HG03565 (cell line): ENCODE measurements at regions not wholly inside any gene's neighbourhood (a gene's known extent, or its start where the extent isn't known, plus 50 kb on each side); places are given as distances from the start of the nearest gene placed in this dataset.

Source experiments
- ATAC-seq: cut with Tn5 transposase; IDR thresholded peaks from one replicate; pipeline ENCODE4 v1.9.1; 2021; ENCODE audit warnings: mild to moderate bottlenecking, moderate library complexity; ENCODE audit not compliant: unreplicated experiment

DNA sequence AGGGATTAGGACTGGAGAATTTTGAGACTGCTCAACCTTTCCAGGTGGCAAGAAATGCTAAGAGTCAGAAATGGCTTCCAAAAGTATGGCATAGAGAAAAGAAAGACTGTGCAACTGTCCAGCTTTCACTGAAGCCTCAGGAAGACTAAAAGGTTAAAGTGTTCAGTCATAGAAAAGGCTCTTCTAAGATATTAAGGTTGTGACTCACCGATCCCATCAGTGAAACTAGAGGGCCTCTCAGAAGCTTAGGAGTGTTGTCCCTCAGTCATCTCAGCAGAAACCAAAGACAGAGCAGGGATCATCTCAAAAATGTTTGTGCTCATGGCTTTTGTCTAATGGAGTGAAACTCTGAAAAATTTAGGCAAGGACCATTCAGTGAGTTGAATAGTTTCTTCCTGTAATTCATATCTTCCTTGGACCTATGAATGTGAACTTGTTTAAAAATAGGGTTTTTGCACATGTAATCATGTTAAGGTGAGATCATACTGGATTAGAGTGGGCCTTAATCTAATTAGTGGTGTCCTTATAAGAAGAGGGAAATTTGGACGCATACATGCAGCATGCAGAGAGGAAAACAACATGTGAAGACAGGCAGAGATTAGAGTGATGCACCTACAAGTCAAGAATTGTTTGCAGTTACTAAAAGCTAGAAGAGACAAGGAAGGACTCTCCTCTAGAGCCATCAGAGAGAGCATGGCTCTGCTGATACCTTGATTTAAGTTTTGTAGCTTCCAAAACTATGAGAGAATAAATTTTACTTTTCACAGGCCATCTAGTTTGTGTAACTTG, 71.3 kb downstream of the RPE65 start:
- no peak for ATAC-seq

DNA sequence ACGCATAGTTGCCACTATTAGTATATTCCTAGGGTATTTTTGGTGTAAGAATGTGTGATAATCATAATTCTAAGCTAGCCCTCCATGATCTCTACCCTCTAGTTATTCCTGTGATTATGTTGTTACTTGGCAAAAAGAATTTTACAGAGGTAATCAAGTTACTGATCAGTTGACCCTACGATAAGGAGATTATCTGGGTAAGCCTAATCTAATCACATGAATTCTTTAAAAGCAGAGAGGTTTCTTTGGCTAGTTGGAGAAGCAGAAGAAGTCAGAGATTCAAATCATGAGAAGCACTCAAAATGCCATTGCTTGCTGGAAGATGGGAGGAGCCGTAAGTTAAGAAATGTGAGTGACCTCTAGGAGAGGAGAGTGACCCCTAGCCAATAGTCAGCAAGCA, 72.7 kb downstream of the RPE65 start:
- ATAC-seq, result no peak

DNA sequence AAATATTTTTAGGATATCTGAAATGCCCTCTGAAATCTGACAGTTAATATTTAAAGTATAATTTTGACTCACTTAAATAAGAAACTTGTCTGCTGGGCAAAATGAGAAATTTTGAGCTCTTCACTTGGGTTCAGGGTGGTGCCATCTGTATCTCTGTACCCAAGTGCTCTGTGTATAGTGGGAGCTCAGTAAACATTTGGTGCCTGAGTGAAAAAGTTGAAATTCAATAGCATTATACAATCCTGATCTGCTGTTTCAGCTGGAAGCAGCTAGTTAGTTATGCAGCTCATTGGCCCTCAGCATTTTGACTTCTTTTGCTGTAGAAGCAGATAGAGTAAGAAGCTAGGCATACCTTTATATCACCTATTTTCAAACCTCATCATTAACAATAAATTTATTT, 73.3 kb downstream of the RPE65 start:
- no peak for ATAC-seq

DNA sequence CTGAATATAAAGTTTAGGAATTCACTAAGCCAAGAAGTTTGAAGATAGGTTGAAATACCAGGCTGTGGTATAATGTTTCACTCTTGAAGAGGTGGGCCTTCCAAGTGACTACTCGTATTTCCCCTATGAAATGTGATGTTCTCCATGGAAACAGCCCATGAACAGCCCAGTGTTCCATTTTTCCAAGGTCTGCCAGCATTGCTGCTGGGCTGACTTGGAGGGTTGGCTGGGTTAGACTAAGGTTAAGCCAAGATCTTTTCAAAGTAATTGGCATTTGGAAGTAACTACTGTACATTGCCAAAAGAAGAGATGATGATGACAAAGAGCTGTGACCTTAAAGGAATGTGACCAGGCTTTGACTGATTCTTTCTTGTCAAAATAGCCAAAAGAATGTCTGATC, 73.8 kb downstream of the RPE65 start:
- no peak for ATAC-seq

DNA sequence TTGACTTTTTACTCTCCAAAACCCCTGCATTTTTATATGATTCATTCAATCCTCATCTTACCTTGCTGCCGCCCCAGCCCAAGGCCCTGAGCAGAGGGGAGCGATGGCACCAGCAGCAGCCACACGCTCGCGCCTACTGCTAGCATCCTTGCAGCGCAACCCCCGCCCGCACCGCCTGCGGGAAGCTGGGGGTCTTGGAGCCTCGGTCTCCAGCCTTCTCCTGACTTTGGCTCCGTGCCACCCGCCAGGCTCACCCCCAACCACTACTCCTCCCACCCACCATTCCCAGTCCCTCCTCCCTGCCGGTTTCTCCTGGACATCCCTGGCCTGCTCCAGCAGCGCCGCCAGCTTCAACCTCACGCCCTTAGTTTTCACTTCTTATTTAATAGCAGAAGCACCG, 76.6 kb downstream of the RPE65 start:
- ATAC-seq, result no peak

DNA sequence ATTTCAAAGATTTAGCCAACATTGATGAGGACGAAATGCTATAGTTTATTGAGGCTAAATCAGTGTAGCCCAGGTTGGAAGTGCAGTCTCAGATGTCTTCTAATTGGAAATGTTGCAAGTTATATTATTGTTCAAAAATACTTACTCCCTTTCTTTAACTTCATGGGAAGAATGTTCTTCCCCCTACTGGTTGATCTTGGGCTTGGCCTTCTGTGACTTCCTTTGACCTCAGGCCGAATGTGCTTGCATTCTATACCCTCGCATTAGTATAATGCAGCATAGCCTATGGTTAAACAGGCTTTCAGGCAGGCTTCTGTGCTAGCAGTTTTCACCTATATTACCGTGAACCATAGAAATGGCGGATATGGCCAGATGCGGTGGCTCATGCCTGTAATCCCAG, 77.3 kb downstream of the RPE65 start:
- no peak for ATAC-seq

DNA sequence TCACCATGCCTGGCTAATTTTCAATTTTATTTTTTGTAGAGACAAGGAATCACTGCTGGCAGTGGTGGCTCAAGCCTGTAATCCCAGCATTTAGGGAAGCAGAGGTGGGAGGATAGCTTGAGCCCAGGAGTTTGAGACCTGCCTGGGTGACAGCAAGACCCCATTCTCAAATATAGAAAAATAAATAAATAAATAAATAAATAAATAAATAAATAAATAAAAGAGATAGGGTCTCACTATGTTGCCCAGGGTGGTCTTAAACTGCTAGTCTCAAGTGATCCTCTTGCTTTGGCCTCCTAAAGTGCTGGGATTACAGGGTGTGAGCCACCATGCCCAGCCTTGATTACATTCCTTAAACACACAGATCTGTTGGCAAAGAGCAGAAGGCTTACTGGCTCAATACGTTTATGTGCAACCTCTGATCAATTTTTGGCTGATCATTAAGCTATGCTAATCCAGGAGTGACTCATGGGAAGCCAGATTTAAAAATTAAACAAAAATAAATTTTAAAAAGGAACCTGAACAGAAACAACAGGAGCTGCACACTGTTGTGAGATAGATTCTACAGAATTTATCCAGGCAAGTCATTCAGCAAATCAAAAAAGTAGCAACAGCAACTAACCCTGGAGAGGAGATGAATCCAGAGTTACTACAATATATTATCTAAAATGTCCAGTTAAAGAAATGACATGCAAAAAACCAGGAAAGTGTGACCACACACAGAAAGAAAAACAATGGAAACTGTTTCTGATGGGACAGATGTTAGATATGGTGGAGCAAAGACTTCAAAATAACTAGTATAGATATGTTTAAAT, 79.4 kb downstream of the RPE65 start:
- ATAC-seq, result no peak

DNA sequence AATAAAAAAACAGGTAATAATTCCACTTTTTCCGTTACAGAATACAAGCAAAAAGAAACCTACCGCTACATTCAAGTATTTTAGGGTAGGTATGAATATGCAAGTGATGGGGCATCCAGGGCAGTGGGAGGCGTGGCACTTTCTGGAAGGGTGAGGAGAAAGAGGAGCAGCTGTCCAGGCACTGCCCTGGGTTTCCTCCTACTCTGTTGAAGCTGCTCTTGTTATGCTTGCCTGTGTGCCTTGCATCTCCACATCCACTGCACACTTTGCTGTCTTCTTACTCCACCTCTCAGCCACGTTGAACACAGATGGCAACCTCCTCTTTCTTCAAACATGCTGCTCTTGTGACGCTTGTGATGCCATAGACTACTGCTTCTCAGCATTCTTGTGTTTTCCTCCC, 83.2 kb downstream of the RPE65 start:
- no peak for ATAC-seq

DNA sequence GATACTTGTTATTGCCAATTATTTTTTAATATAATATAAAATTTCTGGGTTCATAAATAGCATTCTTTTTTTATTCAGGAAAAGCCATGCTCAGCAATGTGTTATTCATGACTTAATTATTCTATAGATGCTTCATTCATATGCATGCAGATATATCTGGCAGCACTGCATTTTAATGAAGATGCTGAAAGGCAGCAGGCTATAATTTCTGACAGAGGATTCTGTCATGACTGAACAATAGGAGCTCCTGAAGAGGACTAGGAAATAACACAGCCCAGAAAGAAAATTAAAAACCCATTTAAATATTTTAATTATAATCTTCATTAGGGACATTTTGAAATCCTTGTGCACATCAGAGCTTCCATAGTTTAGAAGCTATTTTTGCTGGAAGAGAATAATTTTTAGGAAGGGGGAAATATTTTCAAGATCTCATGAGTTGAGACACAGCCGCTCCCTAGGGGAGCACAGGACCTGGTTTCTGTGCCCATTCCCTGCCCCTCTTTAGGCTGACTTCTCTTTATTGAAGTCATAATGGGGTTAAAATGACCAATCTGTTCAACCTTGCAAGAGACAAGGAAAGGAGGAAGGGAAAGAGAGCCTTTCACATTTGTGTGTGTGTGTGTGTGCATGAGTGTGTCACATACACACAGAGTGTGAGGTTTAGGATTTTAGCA, 83.9 kb downstream of the RPE65 start:
- no peak for ATAC-seq

DNA sequence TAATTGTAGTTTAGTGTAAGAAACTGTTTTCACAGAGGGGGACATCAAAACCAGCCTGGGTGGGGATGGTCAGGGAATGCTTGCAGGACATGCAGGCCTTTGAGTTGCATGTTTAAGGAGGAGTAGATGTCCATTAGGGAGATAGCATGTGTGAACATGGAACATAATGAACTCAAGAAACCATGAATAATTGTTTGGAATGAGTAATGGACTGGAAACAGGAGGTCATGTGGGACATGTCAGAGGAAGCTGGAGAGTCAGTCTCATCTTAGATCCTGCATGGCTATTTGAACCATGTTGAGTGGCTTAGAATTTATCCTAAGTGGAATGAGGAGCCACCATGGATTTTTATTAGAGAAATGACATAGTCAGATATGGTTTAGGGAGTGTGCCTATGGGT, 86.4 kb downstream of the RPE65 start:
- ATAC-seq, result no peak

DNA sequence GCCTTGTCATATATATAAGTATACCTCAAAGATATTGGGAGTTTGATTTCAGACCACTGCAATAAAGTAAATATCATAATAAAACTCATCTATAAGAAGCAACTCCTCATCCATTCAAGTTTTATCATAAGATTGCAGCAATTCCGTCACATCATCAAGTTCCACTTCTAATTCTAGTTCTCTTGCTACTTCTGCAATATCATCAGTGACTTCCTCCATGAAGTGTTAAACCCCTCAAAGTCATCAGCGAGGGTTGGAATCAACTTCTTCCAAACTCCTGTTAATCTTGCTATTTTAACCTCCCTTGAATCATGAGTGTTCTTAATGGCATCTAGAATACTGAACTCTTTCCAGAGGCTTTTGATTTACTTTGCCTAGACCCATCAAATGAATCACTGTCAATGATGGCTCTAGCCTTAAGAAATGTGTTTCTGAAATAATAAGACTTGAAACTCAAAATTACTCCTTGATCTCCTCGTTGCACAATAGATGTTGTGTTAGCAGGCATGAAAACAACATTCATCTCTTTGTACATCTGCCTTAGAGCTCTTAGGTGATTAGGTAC, 88.3 kb downstream of the RPE65 start:
- no peak for ATAC-seq

DNA sequence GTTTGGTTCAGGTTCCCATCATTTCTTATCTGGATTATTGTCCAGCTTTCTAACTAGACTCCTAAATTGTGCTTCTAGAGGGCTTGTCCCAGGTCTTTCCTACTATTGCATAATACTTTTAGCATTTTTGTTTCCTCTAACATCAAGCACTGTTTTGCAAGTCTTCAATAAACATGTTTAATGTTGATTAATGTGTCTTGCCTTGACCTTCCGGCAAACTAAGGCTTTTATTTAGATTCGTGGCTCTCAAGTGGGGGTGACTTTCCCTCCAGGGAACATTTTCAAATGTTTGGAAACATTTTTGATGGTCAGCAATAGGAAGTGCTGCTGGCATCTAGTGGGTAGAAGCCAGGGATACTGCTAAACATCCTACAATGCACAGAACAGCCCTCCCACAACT, 90.7 kb downstream of the RPE65 start:
- no peak for ATAC-seq

DNA sequence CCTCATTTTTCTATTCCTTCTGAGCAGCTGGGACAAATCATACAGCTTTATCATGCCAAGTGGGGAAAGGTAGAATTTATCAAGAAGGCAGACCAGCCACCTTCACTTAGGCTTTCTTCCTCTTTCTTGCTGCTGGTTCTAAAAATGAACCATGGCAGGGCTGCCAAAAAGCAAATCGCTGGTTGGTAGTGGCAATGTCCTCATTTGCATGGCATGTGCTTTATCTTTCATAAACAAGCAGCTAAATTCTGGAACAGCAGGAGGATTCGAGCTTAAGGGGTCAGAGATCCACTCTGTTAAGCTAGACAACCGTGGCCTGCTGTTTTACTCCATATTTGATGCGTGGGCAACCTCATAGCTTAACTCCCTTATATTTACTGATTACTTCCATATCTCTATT, 91.3 kb downstream of the RPE65 start:
- ATAC-seq, result no peak

DNA sequence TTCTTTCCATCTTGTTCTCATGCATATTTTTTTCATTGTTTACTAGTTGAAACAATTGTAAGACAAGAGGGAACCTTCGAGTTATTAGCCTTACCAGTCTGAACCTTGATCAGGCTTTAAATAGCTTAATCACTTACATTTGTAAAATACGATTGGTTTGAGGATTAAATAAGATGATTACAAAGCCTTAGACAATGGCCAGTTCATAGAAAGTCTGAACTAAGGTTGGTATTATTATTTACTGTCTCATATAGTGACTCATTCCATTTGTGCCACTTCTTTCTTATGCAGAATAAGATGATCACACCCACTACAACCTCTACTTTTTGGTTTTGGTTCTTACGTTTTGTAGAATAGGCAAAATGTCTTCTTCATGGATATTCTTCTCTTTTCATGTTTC, 94.1 kb downstream of the RPE65 start:
- no peak for ATAC-seq

DNA sequence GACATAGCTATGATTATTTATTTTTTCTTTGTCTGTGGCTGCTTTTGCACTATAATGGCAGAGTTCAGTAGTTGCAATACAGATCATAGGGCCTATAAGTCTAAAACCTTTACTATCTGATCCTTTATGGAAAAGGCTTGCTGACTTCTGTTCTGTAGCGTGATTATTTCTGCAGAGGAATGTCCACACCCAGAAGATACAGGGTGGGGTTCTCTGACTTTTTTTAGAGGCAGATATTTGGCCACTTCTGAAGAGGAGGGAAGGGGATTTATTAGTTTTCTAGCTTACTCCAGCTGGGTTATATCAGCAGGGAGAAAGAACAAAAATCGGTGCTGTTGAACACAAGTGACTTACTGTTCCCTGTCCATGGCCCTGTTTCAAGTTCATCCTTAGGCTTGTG, 97.6 kb downstream of the RPE65 start:
- ATAC-seq, result no peak

DNA sequence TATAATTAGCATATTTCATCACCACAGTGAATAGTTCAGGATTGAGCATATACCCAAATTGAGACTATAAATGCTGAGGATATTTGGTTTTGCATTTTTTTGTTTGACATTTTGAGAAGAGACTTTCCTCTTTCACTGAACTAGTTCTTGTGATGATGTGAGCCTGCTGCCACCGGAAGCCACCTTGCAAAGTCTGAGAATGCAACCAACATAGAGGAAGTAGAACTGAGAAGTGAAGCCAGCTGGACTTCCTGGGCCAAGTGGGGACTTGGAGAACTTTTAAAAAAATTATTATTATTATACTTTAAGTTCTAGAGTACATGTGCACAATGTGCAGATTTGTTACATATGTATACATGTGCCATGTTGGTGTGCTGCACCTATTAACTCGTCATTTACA, 102.3 kb downstream of the RPE65 start:
- peak; percentile 96 for ATAC-seq

DNA sequence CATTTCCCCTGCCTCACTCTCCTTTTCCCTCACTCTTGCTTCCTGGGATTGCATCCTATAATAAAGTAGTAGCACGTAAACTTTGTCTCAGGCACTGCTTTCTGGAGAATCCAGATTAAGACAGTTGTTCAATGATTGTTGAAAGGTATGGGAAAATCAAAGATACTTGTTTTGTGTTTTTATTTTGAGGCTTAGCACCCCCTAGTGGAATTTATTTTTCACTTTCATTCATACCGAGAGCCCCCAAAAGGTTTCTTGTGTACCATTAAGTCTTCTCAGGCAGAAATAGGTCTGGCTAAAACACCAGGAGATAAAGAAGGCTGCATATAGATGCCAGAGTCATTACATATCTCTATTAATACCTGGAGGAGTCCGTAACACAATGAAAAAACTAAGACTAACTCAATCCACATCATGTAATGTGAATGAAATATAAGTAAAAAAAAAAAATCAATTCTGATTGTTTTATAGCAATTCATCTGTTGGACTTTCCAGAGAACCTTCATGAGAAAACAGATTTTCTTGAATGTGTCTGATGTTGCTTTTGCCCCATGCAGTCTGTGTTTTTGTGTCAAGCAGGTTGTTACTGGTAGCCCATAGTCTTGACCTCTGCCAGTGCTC, 103.5 kb downstream of the RPE65 start:
- no peak for ATAC-seq

DNA sequence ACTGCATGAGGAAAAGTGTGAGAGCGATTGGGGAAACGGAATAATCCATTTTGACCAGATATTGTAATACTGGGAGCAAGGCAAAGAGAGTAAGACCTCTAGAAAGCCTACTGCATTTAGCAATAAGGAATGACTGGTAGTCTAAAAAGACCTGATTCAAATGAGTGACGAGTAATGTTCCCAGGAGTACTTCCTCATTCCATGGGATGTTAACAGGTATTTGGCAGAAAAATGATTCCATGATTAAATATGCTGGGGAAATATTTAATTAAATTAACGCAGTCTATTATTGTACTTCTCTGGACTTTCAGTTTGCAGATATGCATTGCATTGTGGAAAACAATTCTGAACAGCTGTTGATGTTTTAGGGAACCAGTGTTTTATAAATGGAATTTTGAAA, 105.5 kb downstream of the RPE65 start:
- no peak for ATAC-seq

DNA sequence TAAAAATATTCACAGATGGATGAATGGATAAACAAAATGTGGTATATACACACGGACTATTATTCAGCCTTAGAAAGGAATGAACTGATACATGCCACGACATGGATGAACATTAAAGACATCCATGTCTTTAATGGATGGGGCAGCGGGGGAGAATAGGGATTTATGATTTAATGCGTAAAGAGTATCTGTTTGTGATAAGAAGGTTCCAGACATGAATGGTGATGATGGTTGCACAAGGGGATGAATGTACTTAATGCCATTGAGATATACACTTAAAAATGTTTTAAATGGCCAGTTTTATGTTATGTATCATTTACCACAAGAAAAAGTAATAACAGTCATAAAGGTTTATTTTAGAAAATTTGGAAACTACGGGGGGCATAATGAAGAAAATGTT, 108.6 kb upstream of the WLS start:
- ATAC-seq, result no peak

DNA sequence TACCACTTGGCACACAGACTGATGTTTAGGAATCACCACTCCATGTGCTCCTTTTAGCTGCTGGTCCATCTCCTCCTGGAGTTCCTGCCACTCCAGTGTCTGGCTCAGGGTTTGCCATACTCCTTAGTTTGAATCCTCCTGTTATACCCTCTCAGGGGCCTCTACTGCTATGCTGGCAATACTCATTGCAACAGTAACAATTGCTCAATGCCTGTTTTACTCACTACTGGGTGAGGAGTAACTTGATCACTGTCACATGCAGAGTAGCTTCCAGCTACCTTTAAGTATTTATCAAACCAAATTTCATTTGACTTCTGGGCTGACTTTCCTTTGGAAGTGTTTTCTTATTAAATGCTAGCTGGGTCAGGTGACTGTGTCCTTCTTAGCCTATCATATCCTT, 107.2 kb upstream of the WLS start:
- no peak for ATAC-seq

DNA sequence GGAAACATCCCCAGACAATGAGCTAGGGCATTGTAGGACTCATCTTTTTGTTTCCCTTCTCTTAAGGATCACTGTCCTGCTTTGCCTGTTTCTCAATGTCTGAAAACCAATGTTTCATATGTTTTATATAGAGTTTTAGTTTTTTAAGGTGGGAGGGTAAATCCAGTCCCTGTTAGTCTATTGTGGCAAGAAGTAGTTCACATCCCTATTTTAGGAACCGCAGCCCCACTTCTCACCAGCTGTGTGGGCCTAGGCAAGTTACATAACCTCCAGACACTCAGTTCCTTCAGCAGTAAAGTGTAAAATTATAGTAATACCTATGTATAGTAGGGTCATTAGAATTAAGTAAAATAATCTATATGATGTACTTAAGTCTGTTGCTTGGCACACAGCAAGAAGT, 105.8 kb upstream of the WLS start:
- no peak for ATAC-seq
